ENCODE measurements at regions not wholly inside any gene's neighbourhood (a gene's known extent, or its start where the extent isn't known, plus 50 kb on each side); places are given as distances from the start of the nearest gene placed in this dataset.

- no peak for TF ChIP-seq CBX5 (IDR thresholded peaks at IDR 0.05; ENCODE audit: low read depth)
- no peak for TF ChIP-seq POLR2AphosphoS5 (IDR thresholded peaks at IDR 0.05; ENCODE audit: low read length)
- no peak for TF ChIP-seq NFIC (IDR thresholded peaks at IDR 0.05; ENCODE audit: low read depth, low read length)
- no peak for TF ChIP-seq TCF12 (IDR thresholded peaks at IDR 0.05; ENCODE audit: low read depth, low read length)
- TF ChIP-seq SMARCA5 (IDR thresholded peaks at IDR 0.05), result no peak
- TF ChIP-seq ZNF687 (IDR thresholded peaks at IDR 0.05), result no peak
Observed at GRCh38 chr2:239688122-239688681, 287.4 kb upstream of the HDAC4 start (continued).

DNA sequence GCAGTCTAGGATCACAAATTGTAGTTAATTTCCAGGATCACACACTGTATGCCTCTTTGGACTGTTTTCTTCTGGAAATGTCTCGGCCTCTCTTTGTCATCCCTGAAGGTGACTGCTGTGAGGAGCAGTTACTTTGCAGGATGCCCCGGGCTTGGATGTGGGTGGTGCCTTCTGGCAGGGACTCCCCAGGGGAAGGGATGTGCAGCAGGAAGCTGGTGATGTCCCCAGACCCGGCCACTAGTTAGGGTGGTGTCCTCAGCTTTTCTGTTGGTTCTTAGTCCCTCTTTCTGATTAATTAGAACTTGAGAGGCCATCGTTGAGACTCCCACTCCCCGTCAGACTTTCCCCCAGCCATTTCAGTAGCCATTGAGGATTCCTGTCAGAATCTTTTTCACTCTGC lies 286.6 kb upstream of the HDAC4 start:
- no peak for FAIRE-seq

More for the DNA sequence above, 286.6 kb upstream of the HDAC4 start:
- DNase-seq (ENCODE audit: low read depth, low spot score), result no peak
- in situ Hi-C loops (cut with MboI) (no loop called here), intact Hi-C loops (cut with micrococcal nuclease; ENCODE audit: unreplicated experiment) (no loop called here)
- no peaks in the 10 kb centered on the region for H3K9me3 ChIP-seq (replicated peaks; ENCODE audit: control insufficient read depth, insufficient read depth, low read length)
- no peak overlapping the region for H2AFZ ChIP-seq (ENCODE audit: control insufficient read depth, low read depth, low read length)
- no peak overlapping the region for H3K4me2 ChIP-seq (ENCODE audit: control insufficient read depth, insufficient read depth)
- no peak overlapping the region for H3K9ac ChIP-seq (ENCODE audit: control insufficient read depth, insufficient read depth, low read length)
- WGBS (ENCODE audit: insufficient coverage, insufficient replicate concordance, low lambda C conversion rate, missing lambda C conversion rate), result 40% methylated on average over 5 of the region's 5 CpGs
- ATAC-seq, result no peak
- no peak overlapping the region for H3K4me3 ChIP-seq
- H3K27ac ChIP-seq (ENCODE audit: control insufficient read depth, insufficient read depth), result no peak overlapping the region
- no peaks in the 10 kb centered on the region; a peak in 2 of 4 replicates for H3K27me3 ChIP-seq (replicated peaks in 1 of 2; ENCODE audit: control insufficient read depth in 2 of 2, insufficient read depth in 2 of 2, low read length in 1 of 2)
- TF ChIP-seq EGR1 (IDR thresholded peaks at IDR 0.05; ENCODE audit: borderline replicate concordance in 1 of 2, low read depth in 2 of 2, low read length in 2 of 2), result no peak
- ChIA-PET POLR2A (no interaction called here), CTCF (no interaction called here), SMC1A (ENCODE audit: uncharacterized antibody, unreplicated experiment) (no interaction called here), RAD21 (ENCODE audit: unreplicated experiment) (no interaction called here)
- no TSS peak for BruUV-seq (replicated peaks)
- no peaks in the 10 kb centered on the region for H3K4me1 ChIP-seq (ENCODE audit: control insufficient read depth, insufficient read depth, low read length)
- H4K20me1 ChIP-seq (ENCODE audit: control insufficient read depth, insufficient read depth), result no peaks in the 10 kb centered on the region
- no peaks in the 10 kb centered on the region for H3K36me3 ChIP-seq (ENCODE audit: control insufficient read depth in 2 of 2, insufficient read depth in 2 of 2, low read length in 1 of 2)
- no peaks in the 10 kb centered on the region for H3K79me2 ChIP-seq (ENCODE audit: control insufficient read depth, insufficient read depth, low read length)

Measured in GM12878 (cell line).